H4 (cell line): ENCODE measurements at regions not wholly inside any gene's neighbourhood (a gene's known extent, or its start where the extent isn't known, plus 50 kb on each side); places are given as distances from the start of the nearest gene placed in this dataset.
"Not testable (repeated sequence)": the region's sequence is repeated elsewhere in the genome, so short reads cannot be mapped to it uniquely, and the experiment has no call there.

Experiments
- DNase-seq: peaks from one replicate; pipeline ENCODE4 v3.0.0-alpha.2; 2015; ENCODE audit warnings: low spot score

GRCh38 chr4:188287169-188287894 is 148.1 kb downstream of the TRIML1 start:
- DNase-seq, result no peak

GRCh38 chr4:188289531-188290125 is 150.4 kb downstream of the TRIML1 start:
- no peak for DNase-seq

- DNase-seq, result no peak
These were observed 156.7 kb downstream of the TRIML1 start for GRCh38 chr4:188295899-188296298.

GRCh38 chr4:188296331-188296730 is 157.1 kb downstream of the TRIML1 start:
- DNase-seq, result no peak

- DNase-seq, result no peak
These were observed 158.6 kb downstream of the TRIML1 start for GRCh38 chr4:188297873-188298272.

GRCh38 chr4:188299161-188299560 is 159.9 kb downstream of the TRIML1 start:
- no peak for DNase-seq

GRCh38 chr4:188300385-188300784 is 161.1 kb downstream of the TRIML1 start:
- no peak for DNase-seq

- no peak for DNase-seq
These were observed 166.4 kb downstream of the TRIML1 start for GRCh38 chr4:188305690-188306089.

GRCh38 chr4:188307591-188307990 is 168.3 kb downstream of the TRIML1 start:
- no peak for DNase-seq

- DNase-seq, result no peak
These were observed 168.9 kb downstream of the TRIML1 start for GRCh38 chr4:188308142-188308541.

- no peak for DNase-seq
These were observed 177.2 kb downstream of the TRIML1 start for GRCh38 chr4:188316391-188316790.

GRCh38 chr4:188328966-188329365 is 189.7 kb downstream of the TRIML1 start:
- peak; percentile 51 for DNase-seq

GRCh38 chr4:188329521-188329920 is 190.3 kb downstream of the TRIML1 start:
- DNase-seq, result no peak

- DNase-seq, result no peak
These were observed 193.0 kb downstream of the TRIML1 start for GRCh38 chr4:188332265-188332664.

- DNase-seq, result no peak
These were observed 197.7 kb downstream of the TRIML1 start for GRCh38 chr4:188336891-188337290.

GRCh38 chr4:188341428-188341827 is 202.2 kb downstream of the TRIML1 start:
- no peak for DNase-seq

GRCh38 chr4:188346171-188346809 is 207.0 kb downstream of the TRIML1 start:
- DNase-seq, result no peak

GRCh38 chr4:188347339-188347738 is 208.1 kb downstream of the TRIML1 start:
- DNase-seq, result no peak

- DNase-seq, result not testable (repeated sequence)
These were observed 210.3 kb downstream of the TRIML1 start for GRCh38 chr4:188349569-188349968.

GRCh38 chr4:188363196-188363595 is 224.0 kb downstream of the TRIML1 start:
- DNase-seq, result no peak

GRCh38 chr4:188370777-188371176 is 231.5 kb downstream of the TRIML1 start:
- no peak for DNase-seq

- DNase-seq, result no peak
These were observed 232.8 kb downstream of the TRIML1 start for GRCh38 chr4:188372058-188372457.

- peak; percentile 91 for DNase-seq
These were observed 233.6 kb downstream of the TRIML1 start for GRCh38 chr4:188372829-188373228.
